HG03135 (cell line): ENCODE measurements at regions not wholly inside any gene's neighbourhood (a gene's known extent, or its start where the extent isn't known, plus 50 kb on each side); places are given as distances from the start of the nearest gene placed in this dataset.
A peak's percentile ranks its signal among the peaks of the same experiment; 100 is the strongest.

Experiments used
- ATAC-seq: cut with Tn5 transposase; IDR thresholded peaks from one replicate; pipeline ENCODE4 v1.9.1; 2021; ENCODE audit warnings: mild to moderate bottlenecking, moderate library complexity; ENCODE audit not compliant: unreplicated experiment

DNA sequence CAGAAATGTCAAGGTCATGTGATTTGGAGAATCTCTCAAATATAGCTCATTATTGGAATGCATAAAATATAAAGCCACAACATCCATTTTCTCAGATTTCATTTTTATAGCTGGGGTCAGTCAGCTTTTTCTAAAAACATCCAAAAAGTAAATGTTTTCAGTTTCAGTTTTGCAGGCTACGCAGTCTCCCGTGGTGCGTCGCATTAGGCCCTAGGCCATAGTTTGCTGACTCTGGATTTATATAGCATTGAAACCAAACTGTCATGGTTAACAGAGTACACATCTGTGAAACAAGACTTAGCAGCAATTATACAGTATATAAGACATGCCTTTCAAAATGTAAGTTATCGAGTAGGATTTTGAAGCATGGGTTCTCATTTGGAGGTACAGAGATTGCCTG is 140.0 kb downstream of the IRS2 start:
- peak; percentile 65 for ATAC-seq

GRCh38 chr13:109645831-109646230 is 140.6 kb downstream of the IRS2 start:
- ATAC-seq: no peak

GRCh38 chr13:109644956-109645355 is 141.4 kb downstream of the IRS2 start:
- ATAC-seq: no peak

DNA sequence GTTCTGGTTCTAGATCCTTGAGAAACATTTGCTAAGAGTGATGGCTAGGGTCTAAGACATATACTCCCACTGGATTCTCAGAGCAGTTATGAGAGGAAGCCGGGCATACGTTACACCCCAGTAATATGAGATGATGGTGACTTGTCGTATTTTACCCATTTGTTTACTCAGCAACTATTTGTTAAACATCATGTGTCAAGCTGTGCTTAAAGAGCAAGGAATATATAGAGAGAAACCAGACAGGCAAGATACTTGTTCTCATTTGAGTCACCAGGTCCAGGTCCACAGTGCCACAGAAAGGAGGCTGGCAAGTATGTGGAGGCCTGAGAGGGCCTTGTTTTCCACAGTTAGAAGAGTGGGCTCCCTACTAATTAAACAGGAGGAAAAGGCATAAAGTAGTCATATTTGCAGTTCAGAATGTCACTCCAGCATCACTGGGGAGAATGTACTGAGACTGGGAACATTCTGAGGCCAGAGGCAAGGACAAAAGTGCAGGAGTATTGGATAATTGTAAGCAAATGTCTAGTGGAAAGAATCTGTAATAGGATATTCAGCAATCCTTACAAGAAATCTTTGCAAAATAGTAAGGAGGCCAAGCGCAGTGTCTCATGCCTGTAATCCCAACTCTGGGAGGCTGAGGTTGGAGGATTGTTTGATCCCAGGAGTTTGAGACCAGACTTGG is 142.2 kb downstream of the IRS2 start:
- no peak for ATAC-seq

DNA sequence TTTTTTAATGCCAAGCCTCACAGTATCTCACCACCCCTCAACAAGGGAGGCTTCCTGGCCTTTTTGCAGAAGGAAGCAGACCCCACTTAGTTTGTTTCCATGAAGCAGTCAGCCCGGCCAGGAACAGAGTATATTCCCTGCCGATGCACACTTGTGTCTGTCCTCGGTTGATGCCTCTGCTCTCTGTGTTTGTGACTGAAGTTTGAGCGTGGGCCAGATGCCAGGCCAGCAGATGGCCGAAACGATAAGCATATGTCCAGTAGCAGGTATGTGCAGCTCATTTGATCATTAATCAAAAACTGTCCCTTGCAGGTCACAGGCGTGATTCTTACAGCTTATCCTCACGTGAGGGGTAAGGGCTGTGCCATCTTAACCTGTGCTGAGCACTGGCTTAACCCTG is 144.0 kb downstream of the IRS2 start:
- ATAC-seq: no peak

GRCh38 chr13:109636736-109637135 is 149.6 kb downstream of the IRS2 start:
- no peak for ATAC-seq

- no peak for ATAC-seq
These were observed 155.3 kb downstream of the IRS2 start for GRCh38 chr13:109631069-109631468.

DNA sequence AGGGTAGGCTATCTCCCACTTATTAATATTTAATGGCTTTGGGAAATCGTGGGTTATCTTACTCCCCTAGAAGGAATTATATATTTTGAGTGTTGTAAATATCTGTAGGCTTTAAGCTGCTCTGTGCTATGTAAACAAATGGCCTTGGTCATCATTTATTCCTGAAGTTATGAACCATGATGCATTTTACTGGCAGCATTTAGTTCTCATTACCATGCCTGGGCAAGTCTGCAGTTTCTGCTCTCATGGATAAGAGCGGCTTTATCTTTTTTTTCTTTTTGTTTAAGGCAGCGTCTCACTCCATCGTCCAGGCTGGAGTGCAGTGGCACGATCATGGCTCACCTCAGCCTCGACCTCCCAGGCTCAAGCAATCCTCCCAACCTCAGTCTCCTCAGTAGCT is 156.1 kb downstream of the IRS2 start:
- no peak for ATAC-seq

GRCh38 chr13:109629737-109630136 is 156.6 kb downstream of the IRS2 start:
- no peak for ATAC-seq

DNA sequence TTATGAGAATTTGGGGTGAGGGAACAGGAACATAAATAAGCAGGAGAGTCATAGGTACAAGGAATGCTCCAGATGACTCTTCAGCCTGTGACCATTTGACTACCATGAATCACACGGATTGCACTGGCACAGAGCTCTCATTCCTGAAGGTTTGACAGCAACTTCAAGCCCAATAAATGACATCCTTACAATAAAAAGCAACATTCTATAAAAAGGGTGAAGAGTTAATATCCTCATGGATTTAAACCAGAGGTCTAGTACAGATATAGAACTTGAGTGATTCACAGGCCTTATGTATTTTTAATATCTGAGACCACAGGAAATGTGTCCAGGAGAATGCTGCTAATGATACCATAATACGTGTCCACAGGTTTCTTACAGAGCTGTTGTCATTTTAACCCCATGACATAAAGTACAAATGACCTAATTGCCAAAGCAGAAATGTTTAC is 158.1 kb downstream of the IRS2 start:
- ATAC-seq: no peak

- ATAC-seq: no peak
These were observed 158.7 kb downstream of the IRS2 start for GRCh38 chr13:109627649-109628048.

DNA sequence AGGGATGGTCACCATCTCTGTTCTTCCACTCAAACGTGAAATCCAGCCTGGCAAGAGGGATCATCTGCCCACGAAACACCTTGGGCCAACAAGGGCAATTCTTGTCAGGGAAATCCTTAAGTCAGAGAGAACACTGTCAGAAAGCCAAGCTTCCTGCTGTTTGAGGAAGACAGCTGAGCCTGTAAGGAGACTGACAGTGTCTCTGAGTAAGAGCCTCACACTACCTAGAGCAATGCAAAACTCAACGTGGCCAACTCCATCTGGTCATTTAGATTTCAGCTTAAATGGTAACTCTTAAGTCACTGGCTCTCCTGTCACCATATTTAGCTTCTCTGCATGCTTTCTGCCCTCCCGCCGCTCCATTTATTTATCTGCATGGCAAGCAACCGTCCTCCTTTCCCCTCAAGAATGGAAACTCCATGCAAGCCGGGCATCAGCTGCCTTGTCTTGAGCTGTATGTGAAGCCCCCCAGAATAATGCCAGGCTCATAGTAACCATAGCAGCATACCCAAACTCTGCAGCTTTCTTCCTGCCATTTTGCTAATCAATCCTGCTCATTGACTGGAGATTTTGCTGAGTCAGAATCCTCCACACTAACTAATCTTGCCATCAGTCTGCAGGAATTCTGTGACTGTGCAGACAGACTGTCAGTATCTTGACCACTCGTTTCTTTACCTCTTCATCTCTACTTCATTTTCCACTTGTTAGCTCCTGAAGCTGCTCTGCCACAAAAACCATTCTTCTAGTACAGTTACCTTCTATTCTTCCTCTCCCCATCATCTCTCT is 159.8 kb downstream of the IRS2 start:
- ATAC-seq: no peak

DNA sequence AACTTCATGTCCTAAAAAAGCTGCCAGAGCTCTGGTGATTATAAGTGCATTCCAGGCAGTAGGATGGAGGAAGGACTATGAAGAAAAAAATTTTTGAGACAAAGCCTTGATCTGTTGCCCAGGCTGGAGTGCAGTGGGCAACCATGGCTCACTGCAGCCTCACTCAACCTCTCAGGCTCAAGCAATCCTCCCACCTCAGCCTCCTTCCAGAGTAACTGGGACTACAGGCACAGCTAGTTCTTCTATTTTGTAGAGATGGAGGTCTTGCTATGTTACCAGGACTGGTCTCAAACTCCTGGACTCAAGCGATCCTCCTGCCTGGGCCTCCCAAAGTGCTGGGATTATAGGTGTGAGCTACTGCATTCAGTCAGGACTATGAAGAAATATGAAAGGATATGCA is 161.2 kb downstream of the IRS2 start:
- no peak for ATAC-seq

- ATAC-seq: no peak
These were observed 164.4 kb downstream of the IRS2 start for GRCh38 chr13:109622006-109622405.

DNA sequence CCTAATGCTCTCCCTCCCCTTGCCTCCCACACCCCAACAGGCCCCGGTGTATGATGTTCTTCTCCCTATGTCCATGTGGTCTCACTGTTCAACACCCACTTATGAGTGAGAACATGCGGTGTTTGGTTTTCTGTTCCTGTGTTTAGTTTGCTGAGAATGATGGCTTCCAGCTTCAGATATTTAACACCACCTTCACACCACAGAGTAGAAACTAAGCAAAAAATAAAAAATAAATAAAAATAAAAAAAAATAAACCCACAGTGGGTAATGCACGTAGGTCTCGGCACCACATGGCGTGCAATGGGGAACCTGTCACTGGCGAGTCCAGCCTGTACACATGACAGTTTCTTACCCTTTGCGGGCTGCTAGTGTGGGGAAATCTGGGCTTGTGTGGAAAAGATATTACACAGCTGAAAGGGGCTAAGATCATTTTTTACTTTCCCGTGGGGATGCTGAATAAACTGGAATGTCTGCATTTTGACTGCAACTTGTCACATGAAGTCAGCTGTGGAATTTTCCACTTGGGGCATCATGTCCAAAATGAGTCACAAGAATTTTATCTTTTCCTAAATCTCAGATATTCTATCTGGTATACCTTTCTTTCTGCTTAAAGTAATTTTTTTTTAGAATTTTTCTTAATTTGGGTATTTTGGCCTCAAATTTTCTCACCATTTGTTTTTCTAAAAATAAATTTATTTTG is 170.5 kb downstream of the IRS2 start:
- ATAC-seq: no peak

- ATAC-seq: no peak
These were observed 174.3 kb downstream of the IRS2 start for GRCh38 chr13:109611912-109612691.

DNA sequence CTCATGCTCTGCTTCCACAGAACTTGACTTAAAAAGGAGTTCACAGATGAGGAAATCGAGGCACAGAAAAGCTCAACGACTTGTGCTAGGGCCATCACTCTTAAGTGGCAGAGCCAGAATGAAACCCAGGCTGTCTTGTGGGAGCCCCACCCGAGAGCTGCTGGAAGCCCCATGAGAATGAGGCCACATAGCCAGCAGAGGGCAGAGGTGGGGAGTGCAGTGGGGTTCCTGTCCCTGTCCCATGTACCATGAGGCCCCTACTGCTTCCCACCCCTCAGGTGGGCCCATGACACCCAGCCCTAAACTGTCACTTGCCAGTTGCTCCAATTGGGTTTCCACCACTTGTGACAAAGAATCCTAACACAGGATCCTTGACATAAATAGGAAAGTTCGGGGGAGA is 175.9 kb downstream of the IRS2 start:
- ATAC-seq: no peak

DNA sequence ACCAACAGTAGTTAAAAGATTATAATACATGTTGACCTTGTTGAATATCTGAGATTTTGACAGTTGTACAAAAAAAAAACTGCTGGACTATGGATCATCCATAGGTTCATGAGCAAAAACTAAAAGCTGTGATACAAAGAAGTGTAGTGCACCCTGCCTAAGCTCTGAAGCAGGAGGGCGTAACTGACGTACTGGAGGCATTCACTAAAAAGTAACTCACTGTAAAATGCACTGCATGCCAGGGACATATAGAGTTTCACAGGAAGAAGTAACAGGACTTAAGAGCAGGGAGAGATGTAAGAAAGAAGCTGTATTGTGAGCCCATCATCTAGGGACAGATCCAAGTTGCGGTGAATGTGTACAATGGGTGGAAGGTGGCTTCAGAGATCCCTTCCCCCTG is 177.9 kb downstream of the IRS2 start:
- no peak for ATAC-seq

DNA sequence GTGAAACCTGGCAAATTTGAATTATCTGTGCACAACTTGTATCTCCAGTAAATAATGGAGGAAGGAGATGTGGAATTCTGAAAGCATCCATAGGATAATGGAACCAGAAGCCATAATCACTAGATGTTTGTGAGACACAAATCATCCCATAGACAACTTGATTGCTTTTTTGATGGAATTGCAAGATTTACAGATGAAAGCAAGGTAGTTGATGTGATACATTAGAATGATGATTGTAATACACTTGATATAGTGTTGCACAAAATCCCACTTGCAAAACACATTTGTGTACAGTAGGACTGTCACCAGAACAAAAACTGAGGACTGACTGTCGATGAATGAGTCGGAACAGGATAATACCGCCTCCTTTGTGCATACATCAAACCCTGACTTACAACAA is 178.3 kb downstream of the IRS2 start:
- ATAC-seq: no peak

- no peak for ATAC-seq
These were observed 179.9 kb downstream of the IRS2 start for GRCh38 chr13:109606520-109606919.

GRCh38 chr13:109605846-109606245 is 180.5 kb downstream of the IRS2 start:
- no peak for ATAC-seq
